ENCODE measurements at regions not wholly inside any gene's neighbourhood (a gene's known extent, or its start where the extent isn't known, plus 50 kb on each side); places are given as distances from the start of the nearest gene placed in this dataset.

DNA sequence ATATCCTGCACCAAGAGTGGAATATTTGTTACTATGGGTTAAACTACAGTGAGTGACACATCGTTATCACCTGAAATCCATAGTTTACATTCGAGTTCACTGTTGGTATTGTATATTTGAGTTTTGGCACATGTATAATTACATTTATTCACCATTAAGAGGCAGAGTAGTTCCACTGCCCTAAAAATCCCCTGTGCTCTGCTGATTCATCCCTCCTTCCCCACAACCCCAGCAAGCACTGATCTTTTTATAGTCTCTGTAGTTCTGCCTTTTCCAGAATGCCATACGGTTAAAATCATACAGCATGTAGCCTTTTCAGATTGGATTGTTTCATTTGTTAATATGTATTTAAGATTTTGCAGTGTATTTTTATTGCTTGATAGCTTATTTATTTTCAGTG, 495.2 kb downstream of the DIRAS2 start:
- H3K27ac Mint-ChIP-seq, result no peak overlapping the region

DNA sequence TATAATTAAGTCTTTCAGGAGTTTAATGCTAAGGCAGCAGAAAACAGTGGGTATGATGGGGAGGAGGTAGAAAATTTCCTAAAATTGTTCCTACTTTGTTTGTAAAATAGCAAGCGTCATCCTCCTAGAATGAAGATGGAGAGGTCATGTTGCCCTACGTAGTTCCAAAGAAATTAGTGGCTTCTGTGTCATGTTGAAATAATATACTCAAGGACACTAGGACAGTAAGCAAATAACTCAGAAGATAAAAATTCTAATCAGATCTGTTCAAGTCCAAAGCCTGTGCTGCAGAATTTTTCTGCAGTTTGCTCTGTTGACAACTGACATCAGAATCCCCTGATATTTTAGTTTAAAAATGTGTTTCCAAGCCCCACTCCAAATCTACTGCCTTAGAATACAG, 486.3 kb downstream of the DIRAS2 start:
- DNase-seq, result no peak
- Mint-ChIP-seq H3K27ac (no peak overlapping the region), H3K27me3 (ENCODE audit: insufficient read depth) (no peaks in the 10 kb centered on the region), H3K4me3 (no peak overlapping the region), H3K9me3 (no peaks in the 10 kb centered on the region), H3K36me3 (ENCODE audit: low read depth) (no peaks in the 10 kb centered on the region), H3K4me1 (no peaks in the 10 kb centered on the region)
- WGBS, 2 experiments (ENCODE audit: insufficient coverage in 1 of 2, insufficient read length in 1 of 2), result 92 to 100% methylated on average over 2 of the region's 2 CpGs
- Histone ChIP-seq H3K4me1 (ENCODE audit: control insufficient read depth, insufficient read depth, low read length) (no peaks in the 10 kb centered on the region), H3K9me3 (ENCODE audit: control insufficient read depth, low read length) (no peaks in the 10 kb centered on the region), H3K27me3 (ENCODE audit: control insufficient read depth, insufficient read depth, low read length, poor library complexity, severe bottlenecking) (no peaks in the 10 kb centered on the region), H3K9ac (ENCODE audit: extremely low read depth, low read length, poor library complexity, severe bottlenecking) (no peak overlapping the region), H3K36me3 (ENCODE audit: control insufficient read depth, insufficient read depth, low read length) (no peaks in the 10 kb centered on the region), H3K27ac (ENCODE audit: low read depth, low read length) (no peak overlapping the region), H3K4me3 (ENCODE audit: low read length) (no peak overlapping the region)
- TF ChIP-seq, protein P1, sequence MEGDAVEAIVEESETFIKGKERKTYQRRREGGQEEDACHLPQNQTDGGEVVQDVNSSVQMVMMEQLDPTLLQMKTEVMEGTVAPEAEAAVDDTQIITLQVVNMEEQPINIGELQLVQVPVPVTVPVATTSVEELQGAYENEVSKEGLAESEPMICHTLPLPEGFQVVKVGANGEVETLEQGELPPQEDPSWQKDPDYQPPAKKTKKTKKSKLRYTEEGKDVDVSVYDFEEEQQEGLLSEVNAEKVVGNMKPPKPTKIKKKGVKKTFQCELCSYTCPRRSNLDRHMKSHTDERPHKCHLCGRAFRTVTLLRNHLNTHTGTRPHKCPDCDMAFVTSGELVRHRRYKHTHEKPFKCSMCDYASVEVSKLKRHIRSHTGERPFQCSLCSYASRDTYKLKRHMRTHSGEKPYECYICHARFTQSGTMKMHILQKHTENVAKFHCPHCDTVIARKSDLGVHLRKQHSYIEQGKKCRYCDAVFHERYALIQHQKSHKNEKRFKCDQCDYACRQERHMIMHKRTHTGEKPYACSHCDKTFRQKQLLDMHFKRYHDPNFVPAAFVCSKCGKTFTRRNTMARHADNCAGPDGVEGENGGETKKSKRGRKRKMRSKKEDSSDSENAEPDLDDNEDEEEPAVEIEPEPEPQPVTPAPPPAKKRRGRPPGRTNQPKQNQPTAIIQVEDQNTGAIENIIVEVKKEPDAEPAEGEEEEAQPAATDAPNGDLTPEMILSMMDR (conservative IDR thresholded peaks at IDR 0.05), result no peak

More for the DNA sequence above, 495.2 kb downstream of the DIRAS2 start:
- Mint-ChIP-seq H3K36me3 (ENCODE audit: low read depth) (no peaks in the 10 kb centered on the region), H3K4me1 (no peaks in the 10 kb centered on the region), H3K9me3 (peaks cover 16% of the 10 kb centered on the region), H3K4me3 (no peak overlapping the region), H3K27me3 (ENCODE audit: insufficient read depth) (no peaks in the 10 kb centered on the region)
- WGBS, 2 experiments (ENCODE audit: insufficient coverage in 1 of 2, insufficient read length in 1 of 2), result 74% methylated on average over 3 of the region's 3 CpGs; no CpG with 5 or more reads in 1 of the 2 experiments
- TF ChIP-seq, protein P1 (conservative IDR thresholded peaks at IDR 0.05), result no peak
- no peak overlapping the region for H3K9ac ChIP-seq (ENCODE audit: extremely low read depth, low read length, poor library complexity, severe bottlenecking)
- H3K4me1 ChIP-seq (ENCODE audit: control insufficient read depth, insufficient read depth, low read length), result no peaks in the 10 kb centered on the region
- no peaks in the 10 kb centered on the region for H3K27me3 ChIP-seq (ENCODE audit: control insufficient read depth, insufficient read depth, low read length, poor library complexity, severe bottlenecking)
- H3K9me3 ChIP-seq (ENCODE audit: control insufficient read depth, low read length), result peaks cover 10% of the 10 kb centered on the region
- H3K4me3 ChIP-seq (ENCODE audit: low read length), result no peak overlapping the region
- H3K36me3 ChIP-seq (ENCODE audit: control insufficient read depth, insufficient read depth, low read length), result no peaks in the 10 kb centered on the region
- H3K27ac ChIP-seq (ENCODE audit: low read depth, low read length), result no peak overlapping the region
- no peak for DNase-seq

DNA sequence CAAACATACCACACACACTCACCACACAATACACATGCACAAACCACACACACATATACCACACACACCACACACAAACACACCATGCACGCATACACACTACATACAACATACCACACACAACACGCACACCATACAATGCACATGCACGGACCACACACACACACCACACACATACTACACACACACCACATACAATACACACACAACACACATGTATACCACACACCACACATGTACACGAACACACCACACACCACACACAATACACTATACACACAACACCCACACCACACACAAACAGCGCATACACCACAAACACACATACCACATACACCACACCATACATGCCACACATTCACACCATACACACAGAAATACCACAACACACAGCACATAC, 480.3 kb downstream of the DIRAS2 start:
- H3K27ac Mint-ChIP-seq, result no peak overlapping the region
- DNase-seq, result no peak
- no peaks in the 10 kb centered on the region for H3K9me3 Mint-ChIP-seq
- no peaks in the 10 kb centered on the region for H3K36me3 ChIP-seq (ENCODE audit: control insufficient read depth, insufficient read depth, low read length)
- H3K4me3 Mint-ChIP-seq, result no peak overlapping the region
- H3K4me3 ChIP-seq (ENCODE audit: low read length), result no peak overlapping the region
- H3K9ac ChIP-seq (ENCODE audit: extremely low read depth, low read length, poor library complexity, severe bottlenecking), result no peak overlapping the region
- H3K27ac ChIP-seq (ENCODE audit: low read depth, low read length), result no peak overlapping the region
- no peaks in the 10 kb centered on the region for H3K36me3 Mint-ChIP-seq (ENCODE audit: low read depth)
- WGBS, 2 experiments (ENCODE audit: insufficient coverage in 1 of 2, insufficient read length in 1 of 2), result 63 to 86% methylated on average over 3 to 5 of the region's 5 CpGs
- TF ChIP-seq, protein P1 (conservative IDR thresholded peaks at IDR 0.05), result no peak
- no peaks in the 10 kb centered on the region for H3K4me1 ChIP-seq (ENCODE audit: control insufficient read depth, insufficient read depth, low read length)
- H3K27me3 Mint-ChIP-seq (ENCODE audit: insufficient read depth), result no peaks in the 10 kb centered on the region
- no peaks in the 10 kb centered on the region for H3K27me3 ChIP-seq (ENCODE audit: control insufficient read depth, insufficient read depth, low read length, poor library complexity, severe bottlenecking)
- no peaks in the 10 kb centered on the region for H3K9me3 ChIP-seq (ENCODE audit: control insufficient read depth, low read length)
- H3K4me1 Mint-ChIP-seq, result peaks cover 13% of the 10 kb centered on the region

All from endodermal cell (in vitro differentiated cells).